ENCODE measurements at regions not wholly inside any gene's neighbourhood (a gene's known extent, or its start where the extent isn't known, plus 50 kb on each side); places are given as distances from the start of the nearest gene placed in this dataset.

DNA sequence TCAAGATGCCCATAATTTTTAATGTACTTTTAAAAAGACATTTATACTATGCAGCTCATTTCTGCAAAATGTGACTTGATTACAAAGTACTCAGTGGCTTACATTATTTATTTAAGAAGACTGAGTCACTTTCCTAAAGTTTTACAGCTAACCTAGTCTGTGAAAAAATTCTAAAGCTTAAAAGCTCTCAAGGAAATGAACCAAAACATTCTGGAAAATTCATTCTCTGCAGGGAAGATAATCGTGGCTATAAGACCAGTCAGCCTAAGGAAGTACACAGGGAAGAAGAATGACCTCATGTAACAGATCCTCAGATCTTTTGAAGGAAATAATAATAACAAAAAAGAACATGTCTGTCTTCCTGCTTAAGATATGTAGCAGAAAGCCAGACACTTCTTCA is 232.1 kb upstream of the STK17B start:
- DNase-seq: no peak

DNA sequence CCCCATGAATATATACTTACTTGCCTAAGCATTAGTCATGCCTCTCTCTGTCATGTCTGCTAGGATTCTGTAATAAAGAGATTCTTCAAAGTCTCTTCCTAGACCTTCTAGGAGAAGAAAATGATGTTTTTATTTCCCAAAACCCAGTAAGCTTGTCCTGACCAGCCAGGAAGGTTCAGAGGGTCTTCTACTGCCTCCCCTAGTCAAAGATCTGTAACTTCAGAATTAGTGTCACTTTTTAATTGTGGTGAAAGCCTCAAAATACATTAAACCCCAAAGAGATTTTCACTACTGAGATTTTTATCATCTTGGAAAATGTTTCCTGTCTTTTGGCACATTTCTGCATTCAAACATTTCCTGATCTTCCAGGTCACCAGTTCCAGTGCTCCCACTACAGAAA is 232.9 kb upstream of the STK17B start:
- DNase-seq: no peak

DNA sequence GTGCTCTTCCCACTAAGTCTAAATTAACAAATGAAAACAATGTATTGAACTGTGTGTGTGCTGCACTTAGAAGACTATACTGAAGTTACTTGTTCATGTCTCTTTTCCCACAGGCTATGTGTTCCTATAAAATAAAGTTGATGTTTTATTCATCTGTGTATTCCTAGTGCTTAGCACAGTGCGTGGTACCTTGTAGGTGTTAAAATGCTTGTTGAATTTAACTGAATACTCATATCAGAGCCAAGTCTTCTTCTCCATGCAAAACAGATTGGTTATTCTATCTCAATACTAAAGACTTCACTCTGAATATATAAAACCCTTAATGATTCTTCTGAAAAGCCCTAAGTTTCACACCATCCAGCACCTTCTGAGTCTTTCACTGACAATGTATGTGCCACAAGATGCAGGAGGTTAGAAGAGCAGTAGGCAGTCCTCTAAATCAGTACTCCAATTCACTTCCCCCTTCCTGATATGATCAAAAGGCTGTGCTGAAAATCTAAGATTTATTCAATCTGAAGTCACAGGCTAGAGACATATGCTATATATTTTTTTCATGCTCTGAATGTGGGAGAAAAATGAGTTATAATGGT is 231.7 kb upstream of the CCDC150 start:
- DNase-seq: no peak

DNA sequence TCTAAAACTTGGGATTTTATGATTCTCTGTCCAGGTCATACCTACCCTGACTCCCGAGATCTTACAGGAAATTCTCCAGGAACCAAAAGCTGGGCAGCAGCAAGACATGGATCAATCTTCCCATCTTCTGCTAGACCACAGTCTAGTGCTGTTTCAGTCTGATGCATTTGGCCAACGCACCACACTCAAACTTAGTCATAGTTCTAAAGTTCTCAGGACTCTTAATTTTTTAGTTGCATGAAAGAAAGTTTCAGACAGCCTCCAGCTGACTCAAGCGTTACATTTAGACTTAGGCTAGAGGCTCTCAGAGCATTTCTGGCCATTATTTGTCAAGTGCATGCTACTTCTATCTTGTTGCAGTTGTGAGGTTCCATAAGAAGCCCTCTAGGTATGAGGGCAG is 230.1 kb upstream of the CCDC150 start:
- no peak for DNase-seq

DNA sequence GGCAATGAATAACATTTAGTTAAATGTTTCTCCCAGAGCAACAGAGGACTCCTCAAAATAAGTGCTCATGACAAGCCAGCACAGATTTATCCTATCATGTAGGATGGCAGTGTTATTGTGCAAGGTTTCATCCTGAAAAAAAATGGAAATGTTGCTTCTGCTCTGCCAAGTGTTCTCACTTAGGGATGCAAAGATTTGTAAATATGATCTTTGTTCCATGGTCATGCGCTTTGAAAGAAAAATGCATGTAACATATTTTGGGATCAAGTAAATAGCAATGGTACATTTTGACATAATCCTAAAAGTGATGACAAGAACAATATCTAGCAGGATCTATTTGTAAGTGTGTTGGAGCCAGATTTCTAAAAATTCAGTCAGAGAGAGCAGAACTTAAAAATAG is 229.5 kb upstream of the CCDC150 start:
- no peak for DNase-seq

DNA sequence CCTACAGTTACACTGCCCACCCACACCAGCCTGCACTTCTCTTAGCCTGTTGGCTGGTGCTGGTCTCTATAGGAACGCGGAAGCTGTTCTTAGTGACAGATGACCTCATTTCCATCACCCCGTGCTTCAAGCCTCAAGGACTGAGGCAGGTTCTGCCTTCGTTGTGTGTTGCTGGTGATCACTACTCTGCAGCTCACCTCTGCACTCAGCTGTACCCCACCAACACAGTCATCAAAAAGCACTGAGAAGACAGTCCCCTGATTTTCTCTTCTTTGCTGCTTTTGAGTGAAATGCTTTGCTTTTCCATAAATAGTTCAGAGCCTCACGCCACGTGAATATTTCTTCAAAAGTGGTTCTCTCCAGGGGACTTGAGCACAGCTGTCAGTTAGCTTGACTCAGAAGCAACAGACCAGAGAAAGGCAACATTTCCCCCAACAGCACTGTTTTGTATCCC is 225.7 kb upstream of the CCDC150 start:
- no peak for DNase-seq

DNA sequence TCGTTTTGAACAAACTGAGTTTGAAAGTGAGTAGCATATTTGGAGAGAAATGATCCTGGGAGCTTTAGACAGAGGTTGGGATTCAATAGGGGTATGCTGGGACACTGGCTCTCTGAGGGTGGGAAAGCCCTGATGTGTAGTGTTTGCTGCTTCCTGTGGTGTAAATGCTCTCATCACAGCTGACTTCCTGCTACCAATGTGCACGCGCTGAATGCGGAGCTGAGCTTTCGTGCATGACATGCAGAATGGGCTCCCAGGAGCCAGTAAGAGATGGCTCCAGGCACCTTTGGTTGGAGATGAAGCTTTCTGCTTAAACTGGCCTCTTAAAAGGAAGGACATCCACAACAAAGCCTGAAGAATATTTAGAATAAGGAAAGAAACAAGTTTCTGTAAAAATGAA is 224.1 kb upstream of the CCDC150 start:
- peak in 1 of 2 donors; percentile 14 for DNase-seq

DNA sequence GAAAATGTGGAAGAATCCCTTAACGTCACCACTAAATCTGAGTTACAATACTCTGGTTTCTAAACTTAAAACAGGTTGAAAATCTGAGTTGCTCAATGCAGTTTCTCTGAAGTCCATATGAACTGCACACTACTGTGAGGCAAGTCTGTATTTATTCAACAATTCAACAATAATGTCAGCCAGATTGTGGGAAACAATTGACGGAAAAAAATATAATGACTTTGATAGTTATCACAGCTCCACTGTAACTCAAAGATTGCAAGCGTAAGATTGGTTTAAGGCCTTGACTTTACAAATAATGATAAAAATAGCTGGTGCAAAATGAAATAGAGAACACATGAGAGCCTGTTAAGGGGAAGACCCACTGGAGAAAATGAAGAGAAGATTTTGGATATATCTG is 219.4 kb upstream of the CCDC150 start:
- no peak for DNase-seq

DNA sequence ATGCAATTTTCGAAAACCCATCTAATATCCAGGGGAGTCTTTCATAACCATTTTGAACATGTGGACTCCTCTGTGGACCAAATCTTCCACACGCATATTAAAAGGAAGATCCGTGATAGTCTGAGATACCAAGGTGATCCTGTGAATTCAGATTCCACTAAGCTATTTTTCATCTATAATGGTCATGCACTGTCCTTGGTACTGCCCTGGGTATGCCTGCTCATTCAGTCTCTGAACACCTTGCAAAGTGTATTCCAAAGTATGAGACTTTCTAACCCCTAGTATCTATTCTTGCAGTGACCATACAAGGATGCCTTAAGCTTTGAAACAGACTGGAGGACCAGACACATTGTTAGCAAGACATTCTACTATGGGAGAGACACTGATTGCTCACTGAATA is 217.6 kb upstream of the CCDC150 start:
- DNase-seq: no peak

DNA sequence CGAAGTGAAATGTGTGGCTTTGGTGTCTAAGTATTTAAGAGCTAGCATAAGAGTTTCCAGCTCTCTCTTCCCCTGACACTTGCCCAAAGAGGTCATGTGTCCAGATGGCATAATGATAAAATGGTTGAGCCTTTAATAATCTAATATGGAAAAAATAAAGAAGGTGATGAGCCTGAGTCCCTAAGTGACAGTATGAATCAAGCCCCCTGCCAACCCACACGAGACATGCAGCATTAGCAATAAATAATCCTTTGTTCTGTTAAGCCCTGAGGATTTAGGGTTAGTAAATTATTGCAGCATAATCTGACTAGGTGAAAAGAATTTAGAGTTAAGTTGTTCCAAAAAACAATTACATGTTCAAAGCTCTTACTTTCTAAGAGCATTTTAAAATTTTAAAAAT is 217.2 kb upstream of the CCDC150 start:
- DNase-seq: no peak

DNA sequence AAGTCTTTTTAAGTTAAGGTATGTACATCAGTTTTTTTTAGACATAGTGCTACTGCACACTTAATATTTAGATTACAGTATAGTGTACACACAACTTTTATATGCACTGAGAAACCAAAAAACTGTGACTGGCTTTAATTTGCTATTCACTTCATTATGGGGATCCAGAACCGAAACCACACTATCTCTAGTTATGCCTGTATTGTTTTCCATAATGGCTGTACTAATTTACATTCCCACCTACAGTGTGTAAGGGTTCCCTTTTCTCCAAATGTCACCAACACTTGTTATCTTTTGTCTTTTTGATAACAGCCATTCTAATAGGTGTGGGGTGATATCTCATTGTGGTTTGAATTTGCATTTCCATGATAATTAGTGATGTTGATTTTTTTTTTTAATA is 213.4 kb upstream of the CCDC150 start:
- DNase-seq: no peak

DNA sequence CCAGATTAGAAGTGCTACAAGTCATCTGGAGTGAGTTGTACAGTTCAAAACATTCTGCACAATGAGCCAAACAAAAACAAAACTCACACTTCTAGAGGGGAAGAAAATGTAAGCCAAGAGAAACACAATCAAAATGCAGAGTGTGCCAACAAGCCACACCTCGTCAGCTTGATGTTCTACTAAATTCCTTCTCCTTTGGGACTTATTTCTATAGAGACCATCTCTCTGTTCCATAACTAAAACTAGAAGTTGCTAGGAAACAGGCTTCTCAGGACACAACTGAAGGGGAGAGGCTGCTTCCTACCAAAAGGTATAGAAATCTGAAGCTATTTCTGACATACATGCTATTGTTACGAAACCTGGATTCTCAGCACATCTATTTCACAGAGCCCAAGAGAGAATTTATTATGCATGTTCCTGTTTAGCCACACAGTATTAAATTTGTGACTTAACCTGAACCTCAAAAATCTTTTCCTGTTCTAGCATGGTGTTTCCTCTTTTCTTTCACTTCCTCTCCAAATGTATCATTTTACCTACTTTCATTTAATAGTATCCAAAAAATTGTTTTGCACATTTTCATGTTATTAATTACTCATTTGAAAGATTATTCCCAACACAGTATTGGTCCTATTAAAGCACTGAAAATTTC is 211.4 kb upstream of the CCDC150 start:
- DNase-seq: no peak

DNA sequence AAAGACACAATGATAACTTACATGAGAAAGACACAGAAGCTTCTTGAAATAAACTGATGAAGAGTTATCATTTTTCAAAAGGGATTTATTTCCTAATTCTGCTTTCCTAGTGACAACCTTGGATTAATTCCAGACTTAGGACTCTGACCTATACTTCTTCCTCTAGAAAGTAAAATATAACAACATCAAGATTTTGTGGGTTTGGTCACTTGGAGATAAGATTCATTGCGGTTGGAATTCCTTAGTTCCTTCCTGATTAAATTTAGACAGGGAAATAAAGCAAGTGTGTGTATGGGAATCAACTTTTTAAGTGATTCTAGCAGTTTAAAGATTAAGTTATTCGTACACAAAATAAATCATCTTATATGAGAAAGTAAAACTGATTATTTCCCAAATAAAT is 208.4 kb upstream of the CCDC150 start:
- DNase-seq: no peak

DNA sequence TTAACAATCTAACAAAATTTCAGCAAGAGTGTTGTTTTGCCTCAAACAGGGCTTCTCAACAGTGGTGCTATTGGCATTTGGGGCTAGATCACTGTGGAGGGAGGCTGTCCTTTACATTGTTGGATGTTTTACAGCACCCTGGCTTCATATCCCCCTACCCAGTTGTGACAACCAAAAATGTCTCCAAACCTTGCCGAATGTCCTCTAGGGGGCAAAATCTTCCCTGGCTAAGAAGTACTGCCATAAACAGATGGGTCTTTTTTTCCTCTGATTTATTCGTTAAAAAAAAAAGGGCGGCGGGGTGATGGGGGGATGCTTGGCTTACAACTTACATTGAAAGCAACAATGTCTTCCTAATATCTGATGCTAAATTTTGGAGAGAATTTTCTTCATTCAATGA is 207.6 kb upstream of the CCDC150 start:
- DNase-seq: no peak

DNA sequence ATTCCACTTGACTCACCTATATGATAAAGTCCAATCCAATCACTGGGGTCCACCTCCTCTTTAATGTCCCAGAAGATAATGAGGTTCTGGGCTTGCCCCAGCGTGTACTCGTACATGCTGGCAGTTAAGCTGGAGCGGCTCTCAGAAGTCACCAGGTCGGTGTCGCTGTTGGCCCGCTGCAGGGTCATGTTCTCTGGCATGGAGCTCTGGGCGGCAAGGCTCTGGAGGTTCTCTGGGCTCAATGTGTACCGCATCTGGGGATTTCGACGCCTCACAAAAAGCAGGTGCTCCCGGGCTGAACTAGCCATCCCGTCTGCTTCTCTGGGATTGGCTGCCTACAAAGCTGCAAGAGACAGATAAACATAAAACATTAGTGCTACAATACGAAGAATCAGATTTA is 206.4 kb upstream of the CCDC150 start:
- DNase-seq: no peak

DNA sequence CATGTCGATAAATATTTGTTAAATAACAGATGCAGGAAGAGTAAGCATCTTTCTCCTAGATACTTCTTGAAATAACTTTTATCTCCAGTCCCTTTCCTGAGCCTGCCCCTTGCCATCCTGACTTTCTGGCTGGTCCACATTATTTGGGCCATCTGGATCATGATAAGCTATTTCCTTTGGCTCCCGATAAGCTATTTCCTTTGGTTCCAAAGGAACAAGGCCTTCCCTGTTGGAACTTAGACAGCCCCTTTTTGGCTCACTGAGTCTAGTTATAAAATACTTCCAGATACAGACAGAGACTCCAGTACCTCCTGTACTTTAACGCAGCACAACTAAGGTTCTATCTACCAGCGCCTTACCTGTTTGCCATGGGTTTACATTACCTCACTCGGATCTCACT is 205.3 kb upstream of the CCDC150 start:
- no peak for DNase-seq

DNA sequence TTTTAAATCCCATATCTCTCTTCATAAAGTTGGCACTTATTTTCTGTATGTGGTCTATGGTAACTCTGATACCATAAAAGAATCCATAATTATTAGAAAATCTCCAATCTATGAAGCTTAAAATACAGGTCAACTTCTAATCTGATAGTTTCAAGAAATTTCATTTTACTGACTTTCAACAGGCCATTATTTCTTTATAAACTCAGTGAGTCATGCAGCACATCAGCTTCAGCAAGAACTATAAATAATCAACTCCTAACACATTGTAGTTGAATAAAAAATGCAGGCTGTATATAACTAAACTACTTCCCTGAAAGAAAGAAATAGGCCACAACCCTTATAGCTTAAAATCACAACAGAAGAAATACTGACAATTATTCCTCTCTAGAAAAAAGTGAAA is 204.3 kb upstream of the CCDC150 start:
- no peak for DNase-seq

DNA sequence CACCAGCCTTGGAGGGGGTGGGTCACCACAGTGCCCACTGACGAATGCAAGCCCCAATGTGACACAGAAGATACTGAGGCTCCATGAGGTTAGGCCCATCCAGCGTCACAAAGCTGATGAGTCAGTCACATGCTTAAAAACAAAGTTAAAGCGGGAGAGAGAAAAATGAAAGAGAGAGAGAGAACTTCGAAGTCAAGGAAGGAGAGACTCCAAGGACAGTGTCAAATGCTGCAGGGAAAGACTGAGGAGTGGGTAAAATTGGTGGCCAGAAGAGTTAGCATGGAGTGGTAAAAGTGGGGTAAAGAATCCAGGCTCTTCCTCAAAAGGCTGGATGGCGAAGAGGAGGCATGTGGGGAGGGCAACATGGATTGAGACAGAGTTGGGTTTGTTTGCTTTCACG is 201.9 kb upstream of the CCDC150 start:
- no peak for DNase-seq

DNA sequence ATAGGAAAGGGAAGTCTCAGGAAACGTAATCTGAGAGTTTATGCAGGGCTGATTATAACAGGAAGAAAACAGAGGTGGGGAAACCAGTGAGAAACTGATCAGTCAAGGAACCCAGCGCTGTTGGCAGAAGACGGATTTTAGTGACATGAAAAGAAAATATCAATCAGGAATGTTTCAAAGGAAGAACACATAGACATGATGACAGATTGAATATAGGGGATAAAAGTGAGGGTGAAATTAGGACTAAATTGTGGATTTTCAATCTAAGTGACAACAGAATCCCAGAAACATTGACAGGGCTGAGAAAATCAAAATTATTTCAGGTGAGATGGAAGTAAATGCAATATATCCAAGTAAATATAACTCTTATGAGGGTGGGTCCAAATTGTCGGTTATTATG is 199.8 kb upstream of the CCDC150 start:
- no peak for DNase-seq

DNA sequence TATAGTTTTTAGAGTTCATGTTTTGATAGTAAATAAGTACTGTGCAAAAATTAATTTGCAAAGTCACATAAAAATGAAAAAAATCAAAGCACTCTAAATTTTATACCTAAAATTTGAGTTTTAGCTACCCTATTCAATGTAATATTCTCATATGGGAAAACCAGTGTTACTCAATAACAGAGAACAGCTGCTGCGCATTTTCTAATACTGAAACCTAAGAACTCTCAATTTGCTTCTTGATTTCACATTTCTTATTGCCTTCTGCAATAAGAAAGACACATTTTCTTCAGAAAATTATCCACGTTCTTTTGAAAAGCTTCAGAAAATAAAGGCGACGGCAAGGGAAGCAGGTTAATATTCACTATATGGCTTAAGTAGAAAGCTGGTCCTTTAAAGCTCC is 199.1 kb upstream of the CCDC150 start:
- no peak for DNase-seq

DNA sequence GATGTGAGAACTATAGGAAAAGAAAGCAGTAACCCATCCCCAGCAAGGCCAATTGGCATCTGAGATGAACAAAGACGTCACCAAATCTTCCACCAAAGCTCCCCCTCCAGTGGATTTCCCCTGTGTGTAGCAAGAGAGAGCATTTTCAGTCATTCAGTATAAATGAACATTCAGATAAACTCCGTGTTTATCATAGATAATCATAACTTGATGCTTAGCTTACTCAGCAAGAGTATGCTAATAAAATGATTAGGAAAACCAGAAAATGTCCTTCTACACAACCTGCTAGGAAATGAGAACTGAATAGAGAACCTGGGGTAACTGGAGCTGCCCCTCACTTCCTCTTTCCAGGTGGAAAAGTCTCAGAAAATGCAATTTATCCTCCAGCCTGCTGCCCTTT is 198.0 kb upstream of the CCDC150 start:
- no peak for DNase-seq

DNA sequence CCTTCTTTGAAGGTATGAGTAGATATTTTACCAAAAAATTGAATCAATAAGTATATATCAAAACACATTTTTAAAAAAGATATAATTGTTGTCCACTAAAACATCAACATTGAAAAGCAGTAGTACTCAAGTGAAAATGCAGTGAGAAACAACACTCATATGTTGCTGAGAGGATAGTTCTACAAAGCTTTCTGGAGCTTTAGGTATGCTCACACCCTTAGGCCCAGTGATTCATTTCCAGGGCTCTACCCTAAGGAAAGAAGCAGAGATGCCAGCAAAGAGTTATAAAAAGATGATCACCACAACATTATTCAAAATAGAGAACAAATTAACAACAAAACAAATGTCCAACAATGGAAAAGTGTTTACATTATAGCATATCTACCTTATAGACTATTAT is 197.3 kb upstream of the CCDC150 start:
- no peak for DNase-seq

DNA sequence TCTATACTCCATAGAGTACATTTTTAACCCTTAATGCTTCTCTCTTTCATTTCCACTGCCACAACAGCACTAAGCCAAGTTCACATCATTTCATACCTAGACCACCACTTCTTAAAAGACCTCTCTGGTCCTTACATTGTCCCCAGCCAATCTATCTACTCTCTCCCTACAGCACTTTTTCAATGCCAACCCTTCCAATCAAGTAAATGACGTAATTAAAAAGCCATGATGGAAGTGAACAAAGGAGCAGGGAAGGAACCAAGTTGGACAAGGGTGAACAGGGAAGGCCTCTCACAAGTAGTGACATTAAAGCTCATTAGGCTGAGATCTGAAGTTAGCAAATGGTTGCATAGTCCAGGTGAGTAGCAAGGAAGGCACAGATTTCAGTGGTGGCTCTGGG is 195.1 kb upstream of the CCDC150 start:
- no peak for DNase-seq

DNA sequence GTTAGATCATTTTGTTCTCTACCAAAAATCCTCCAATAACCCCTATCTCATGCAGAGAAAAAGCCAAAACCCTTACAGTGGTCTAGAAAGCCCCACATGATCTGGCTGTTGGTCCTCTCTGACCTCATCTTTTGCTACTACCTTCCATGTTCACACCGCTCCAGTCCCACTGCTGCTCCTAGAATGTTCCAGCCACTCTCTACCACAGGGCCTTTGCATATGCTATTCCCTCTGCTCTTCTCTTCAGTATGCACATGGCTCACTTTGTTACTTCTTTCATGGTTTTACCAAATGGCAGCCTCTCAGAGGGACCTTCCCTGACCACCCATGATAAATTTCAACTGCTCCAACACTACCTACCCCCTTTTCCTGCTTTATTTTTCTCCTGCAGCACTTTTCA is 193.5 kb upstream of the CCDC150 start:
- DNase-seq: no peak

DNA sequence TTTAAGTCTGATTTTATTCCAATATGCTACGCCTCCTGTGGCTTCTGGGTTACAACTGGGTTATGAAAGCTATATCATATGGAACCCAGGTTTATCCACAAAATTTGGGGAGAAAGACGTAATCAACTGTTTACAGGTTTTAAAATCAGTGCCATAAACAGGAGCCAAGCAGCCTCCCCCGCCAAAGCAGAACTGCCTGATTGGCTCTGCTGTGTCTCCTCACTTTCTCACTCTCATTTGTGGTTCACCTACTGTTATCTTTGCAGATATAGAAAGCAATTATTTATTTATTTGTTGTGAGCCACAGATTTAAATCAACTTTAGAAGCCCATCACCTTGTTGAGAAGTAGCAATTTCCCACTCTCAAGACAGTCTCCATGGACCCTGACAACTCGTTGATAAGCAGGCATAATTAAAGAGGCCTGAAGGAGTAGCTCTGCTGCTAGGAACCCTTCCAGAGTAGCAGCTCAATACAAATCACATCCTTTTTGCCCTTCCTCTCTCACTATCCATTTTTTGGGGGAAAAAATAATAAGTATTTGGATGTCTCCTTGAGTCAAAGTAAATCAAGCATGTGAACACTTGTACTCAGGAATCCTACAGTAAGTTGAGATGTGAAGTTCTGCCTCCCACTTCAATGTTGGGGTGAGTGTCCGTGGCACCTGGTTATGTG is 191.0 kb upstream of the CCDC150 start:
- no peak for DNase-seq

Measured in CD4-positive, alpha-beta T cell treated with Interferon alpha-2 for 1 hour (primary cell).